Gastrocnemius medialis (tissue), 4 donors: ENCODE measurements at regions not wholly inside any gene's neighbourhood (a gene's known extent, or its start where the extent isn't known, plus 50 kb on each side); places are given as distances from the start of the nearest gene placed in this dataset.

Experiments used
- ATAC-seq, 2 donors: fragments of 150-250 bp; one replicate each; pipeline ENCODE4 v1.9.1; 2016
- DNase-seq, 2 donors: peaks; one replicate each; pipeline ENCODE4 v3.0.0-alpha.2; 2019
- H3K27ac ChIP-seq, 4 donors: fragments of 200-600 bp; sonication (generic); 1 replicate in 1 of 4; 2 replicates in 3 of 4; pipeline ENCODE4 v1.5.1; 2016 to 2018; ENCODE audit warnings: mild to moderate bottlenecking in 2 of 4, moderate library complexity in 1 of 4
- H3K27me3 ChIP-seq, 3 donors: fragments of 200-600 bp; sonication (generic) in 2 of 3; 1 replicate in 1 of 3; 2 replicates in 2 of 3; pipeline versions ENCODE4 v1.5.1 to v1.6.0; 2016 to 2019; ENCODE audit warnings: mild to moderate bottlenecking in 1 of 3, moderate library complexity in 1 of 3
- H3K36me3 ChIP-seq, 2 donors: fragments of 200-600 bp; sonication (generic) in 1 of 2; one replicate each; pipeline ENCODE4 v1.5.1; 2017 to 2018
- H3K4me1 ChIP-seq, 2 donors: fragments of 200-600 bp; sonication (generic) in 1 of 2; one replicate each; pipeline ENCODE4 v1.5.1; 2016 to 2017; ENCODE audit warnings: mild to moderate bottlenecking in 2 of 2
- H3K4me3 ChIP-seq, 4 donors: fragments of 200-600 bp; sonication (generic) in 3 of 4; 1 replicate in 1 of 4; 2 replicates in 3 of 4; pipeline ENCODE4 v1.5.1; 2016 to 2019; ENCODE audit warnings: mild to moderate bottlenecking in 2 of 4
- H3K9me3 ChIP-seq, 3 donors: fragments of 200-600 bp; sonication (generic) in 2 of 3; 1 replicate in 1 of 3; 2 replicates in 2 of 3; pipeline ENCODE4 v1.5.1; 2016 to 2019
- POLR2A ChIP-seq, 2 donors: fragments of 450-650 bp; IDR thresholded peaks; one replicate each; pipeline ENCODE4 v1.6.1; 2017; ENCODE audit warnings: antibody characterized with exemption in 2 of 2, mild to moderate bottlenecking in 2 of 2, moderate library complexity in 2 of 2
- in situ Hi-C, 4 donors: fragments of 200-750 bp; cut with MboI; loops; one replicate each; pipeline versions ENCODE4 v1.15.0 to v1.8.0; 2017; ENCODE audit warnings: low sequenced_read_pairs in 4 of 4
- intact Hi-C: fragments of 100-400 bp; cut with DNase I; formaldehyde crosslinking; loops from one replicate; pipeline ENCODE4 v1.15.1; 2023; ENCODE audit warnings: low total_unique reads
- TF ChIP-seq, protein P1 (sequence below), 5 experiments: fragments of 450-650 bp in 3 of 5; fragments of 200-600 bp in 2 of 5; sonication (generic) in 2 of 5; IDR thresholded peaks in 4 of 5; conservative IDR thresholded peaks in 1 of 5; 1 replicate in 4 of 5; 2 replicates in 1 of 5; pipeline ENCODE4 v1.5.1; 2016 to 2019; ENCODE audit warnings: antibody characterized with exemption in 5 of 5, mild to moderate bottlenecking in 3 of 5, moderate library complexity in 3 of 5

DNA sequence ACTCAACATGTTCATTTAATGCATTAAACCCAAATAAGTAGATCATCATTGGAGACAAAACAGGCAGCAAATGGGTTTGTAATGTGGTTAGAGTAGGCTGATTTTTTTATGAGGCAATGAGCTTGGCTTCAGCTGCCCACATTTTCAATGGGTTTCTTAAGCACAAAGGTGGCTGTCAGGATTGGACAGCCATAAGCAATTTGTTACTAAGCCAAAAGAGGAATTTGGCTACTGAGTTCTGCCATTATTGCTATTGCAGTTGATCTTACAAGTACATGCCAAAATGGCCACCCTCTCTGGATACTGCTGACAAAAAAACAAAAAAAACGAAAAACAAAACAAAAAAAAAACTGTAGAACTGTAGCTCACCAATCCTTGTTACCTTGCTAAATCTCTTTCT lies 1348.0 kb upstream of the PIK3C3 start:
- Histone ChIP-seq H3K4me3 (no peak overlapping the region), H3K4me1 (no peaks in the 10 kb centered on the region), H3K36me3 (no peaks in the 10 kb centered on the region), H3K9me3 (no peaks in the 10 kb centered on the region), H3K27me3 (no peaks in the 10 kb centered on the region), H3K27ac (no peak overlapping the region)
- TF ChIP-seq POLR2A (IDR thresholded peaks at IDR 0.05) = no peak
- TF ChIP-seq, protein P1, sequence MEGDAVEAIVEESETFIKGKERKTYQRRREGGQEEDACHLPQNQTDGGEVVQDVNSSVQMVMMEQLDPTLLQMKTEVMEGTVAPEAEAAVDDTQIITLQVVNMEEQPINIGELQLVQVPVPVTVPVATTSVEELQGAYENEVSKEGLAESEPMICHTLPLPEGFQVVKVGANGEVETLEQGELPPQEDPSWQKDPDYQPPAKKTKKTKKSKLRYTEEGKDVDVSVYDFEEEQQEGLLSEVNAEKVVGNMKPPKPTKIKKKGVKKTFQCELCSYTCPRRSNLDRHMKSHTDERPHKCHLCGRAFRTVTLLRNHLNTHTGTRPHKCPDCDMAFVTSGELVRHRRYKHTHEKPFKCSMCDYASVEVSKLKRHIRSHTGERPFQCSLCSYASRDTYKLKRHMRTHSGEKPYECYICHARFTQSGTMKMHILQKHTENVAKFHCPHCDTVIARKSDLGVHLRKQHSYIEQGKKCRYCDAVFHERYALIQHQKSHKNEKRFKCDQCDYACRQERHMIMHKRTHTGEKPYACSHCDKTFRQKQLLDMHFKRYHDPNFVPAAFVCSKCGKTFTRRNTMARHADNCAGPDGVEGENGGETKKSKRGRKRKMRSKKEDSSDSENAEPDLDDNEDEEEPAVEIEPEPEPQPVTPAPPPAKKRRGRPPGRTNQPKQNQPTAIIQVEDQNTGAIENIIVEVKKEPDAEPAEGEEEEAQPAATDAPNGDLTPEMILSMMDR (IDR thresholded peaks at IDR 0.05 in 4 of 5, conservative IDR thresholded peaks at IDR 0.05 in 1 of 5) = no peak
- intact Hi-C loops (no loop called here), in situ Hi-C loops (no loop called here)
- ATAC-seq = no peak
- DNase-seq = no peak

GRCh38 chr18:40583671-40584070 lies 1371.4 kb upstream of the PIK3C3 start:
- TF ChIP-seq, protein P1 (IDR thresholded peaks at IDR 0.05 in 4 of 5, conservative IDR thresholded peaks at IDR 0.05 in 1 of 5) = no peak
- no peak for TF ChIP-seq POLR2A (IDR thresholded peaks at IDR 0.05)
- no peak for ATAC-seq
- peak in 1 of 2 donors; percentile 7 for DNase-seq

GRCh38 chr18:40582105-40582504 lies 1372.9 kb upstream of the PIK3C3 start:
- no peak for TF ChIP-seq POLR2A (IDR thresholded peaks at IDR 0.05)
- TF ChIP-seq, protein P1 (IDR thresholded peaks at IDR 0.05 in 4 of 5, conservative IDR thresholded peaks at IDR 0.05 in 1 of 5) = no peak
- H3K27ac ChIP-seq = no peak overlapping the region
- H3K9me3 ChIP-seq = no peaks in the 10 kb centered on the region
- intact Hi-C loops = no loop called here
- DNase-seq (no peak), ATAC-seq (no peak)
- H3K36me3 ChIP-seq = no peaks in the 10 kb centered on the region
- no peak overlapping the region for H3K4me3 ChIP-seq
- no peaks in the 10 kb centered on the region for H3K4me1 ChIP-seq
- H3K27me3 ChIP-seq = no peaks in the 10 kb centered on the region
- in situ Hi-C loops = no loop called here

More at GRCh38 chr18:40583671-40584070, 1371.4 kb upstream of the PIK3C3 start:
- Histone ChIP-seq H3K4me1 (no peaks in the 10 kb centered on the region), H3K9me3 (no peaks in the 10 kb centered on the region), H3K36me3 (no peaks in the 10 kb centered on the region), H3K27me3 (no peaks in the 10 kb centered on the region), H3K4me3 (no peak overlapping the region), H3K27ac (no peak overlapping the region)
- intact Hi-C loops = no loop called here
- in situ Hi-C loops = no loop called here

GRCh38 chr18:40577981-40578365 lies 1377.1 kb upstream of the PIK3C3 start:
- ATAC-seq (no peak), DNase-seq (no peak)
- no peaks in the 10 kb centered on the region for H3K9me3 ChIP-seq
- H3K4me3 ChIP-seq = no peak overlapping the region
- no peaks in the 10 kb centered on the region for H3K27me3 ChIP-seq
- TF ChIP-seq, protein P1 (IDR thresholded peaks at IDR 0.05 in 4 of 5, conservative IDR thresholded peaks at IDR 0.05 in 1 of 5) = no peak
- TF ChIP-seq POLR2A (IDR thresholded peaks at IDR 0.05) = no peak
- in situ Hi-C loops (no loop called here), intact Hi-C loops (no loop called here)
- no peaks in the 10 kb centered on the region for H3K36me3 ChIP-seq
- H3K4me1 ChIP-seq = no peaks in the 10 kb centered on the region
- H3K27ac ChIP-seq = no peak overlapping the region

GRCh38 chr18:40577239-40577980 lies 1377.6 kb upstream of the PIK3C3 start:
- Histone ChIP-seq H3K36me3 (no peaks in the 10 kb centered on the region), H3K9me3 (no peaks in the 10 kb centered on the region), H3K4me1 (no peaks in the 10 kb centered on the region), H3K27me3 (no peaks in the 10 kb centered on the region), H3K27ac (no peak overlapping the region), H3K4me3 (no peak overlapping the region)
- ATAC-seq = no peak
- DNase-seq = no peak
- TF ChIP-seq, protein P1 (IDR thresholded peaks at IDR 0.05 in 4 of 5, conservative IDR thresholded peaks at IDR 0.05 in 1 of 5) = no peak
- TF ChIP-seq POLR2A (IDR thresholded peaks at IDR 0.05) = no peak
- in situ Hi-C loops (no loop called here), intact Hi-C loops (no loop called here)
